ENCODE measurements at regions not wholly inside any gene's neighbourhood (a gene's known extent, or its start where the extent isn't known, plus 50 kb on each side); places are given as distances from the start of the nearest gene placed in this dataset.
"Not testable (repeated sequence)": the region's sequence is repeated elsewhere in the genome, so short reads cannot be mapped to it uniquely, and the experiment has no call there.

GRCh38 chr5:85549836-85550599 lies 1067.7 kb upstream of the COX7C start:
- no peak for DNase-seq

- no peak for DNase-seq
These were observed 1061.3 kb upstream of the COX7C start for GRCh38 chr5:85556464-85556863.

- no peak for DNase-seq
These were observed 1041.1 kb upstream of the COX7C start for GRCh38 chr5:85576666-85577065.

GRCh38 chr5:85587806-85588205 lies 1029.9 kb upstream of the COX7C start:
- not testable (repeated sequence) for DNase-seq

- DNase-seq, result not testable (repeated sequence)
These were observed 1029.5 kb upstream of the COX7C start for GRCh38 chr5:85588268-85588667.

- DNase-seq, result no peak
These were observed 1027.0 kb upstream of the COX7C start for GRCh38 chr5:85590764-85591163.

GRCh38 chr5:85591311-85591710 lies 1026.4 kb upstream of the COX7C start:
- DNase-seq, result no peak

- DNase-seq, result no peak
These were observed 1014.9 kb upstream of the COX7C start for GRCh38 chr5:85602843-85603242.

GRCh38 chr5:85604378-85604777 lies 1013.4 kb upstream of the COX7C start:
- DNase-seq, result no peak

- no peak for DNase-seq
These were observed 1013.0 kb upstream of the COX7C start for GRCh38 chr5:85604786-85605185.

- no peak for DNase-seq
These were observed 1012.4 kb upstream of the COX7C start for GRCh38 chr5:85605381-85605780.

GRCh38 chr5:85614489-85614888 lies 1003.3 kb upstream of the COX7C start:
- no peak for DNase-seq

- DNase-seq, result no peak
These were observed 996.1 kb upstream of the COX7C start for GRCh38 chr5:85621668-85622067.

- no peak for DNase-seq
These were observed 989.6 kb upstream of the COX7C start for GRCh38 chr5:85628153-85628552.

- DNase-seq, result not testable (repeated sequence)
These were observed 979.1 kb upstream of the COX7C start for GRCh38 chr5:85638495-85639125.

GRCh38 chr5:85646036-85646435 lies 971.7 kb upstream of the COX7C start:
- no peak for DNase-seq

- DNase-seq, result no peak
These were observed 971.1 kb upstream of the COX7C start for GRCh38 chr5:85646641-85647040.

GRCh38 chr5:85647349-85648127 lies 970.2 kb upstream of the COX7C start:
- DNase-seq, result no peak

GRCh38 chr5:85648495-85648894 lies 969.2 kb upstream of the COX7C start:
- DNase-seq, result no peak

- no peak for DNase-seq
These were observed 966.0 kb upstream of the COX7C start for GRCh38 chr5:85651731-85652130.

GRCh38 chr5:85654144-85654543 lies 963.6 kb upstream of the COX7C start:
- not testable (repeated sequence) for DNase-seq

- no peak for DNase-seq
These were observed 961.7 kb upstream of the COX7C start for GRCh38 chr5:85656050-85656449.

GRCh38 chr5:85657328-85657727 lies 960.4 kb upstream of the COX7C start:
- not testable (repeated sequence) for DNase-seq
